ENCODE measurements at regions not wholly inside any gene's neighbourhood (a gene's known extent, or its start where the extent isn't known, plus 50 kb on each side); places are given as distances from the start of the nearest gene placed in this dataset.
"Not testable (repeated sequence)": the region's sequence is repeated elsewhere in the genome, so short reads cannot be mapped to it uniquely, and the experiment has no call there.

- Histone ChIP-seq H3K4me3 (ENCODE audit: low read length in 2 of 2) (no peak overlapping the region), H3K9me3 (ENCODE audit: control insufficient read depth in 1 of 2, low read length in 2 of 2) (no peaks in the 10 kb centered on the region), H3K4me1 (ENCODE audit: insufficient read depth, low read length) (no peaks in the 10 kb centered on the region), H3K36me3 (ENCODE audit: insufficient read depth, low read length) (no peaks in the 10 kb centered on the region), H3K27me3 (ENCODE audit: insufficient read depth, low read length) (no peaks in the 10 kb centered on the region), H3K27ac (ENCODE audit: low read depth, low read length) (no peak overlapping the region)
- no peak for DNase-seq
- intact Hi-C loops (cut with micrococcal nuclease): no loop called here
- no peaks in the 10 kb centered on the region for H3K36me3 Mint-ChIP-seq
- H3K4me3 Mint-ChIP-seq: no peak overlapping the region
- H3K27me3 Mint-ChIP-seq: no peaks in the 10 kb centered on the region
- H3K4me1 Mint-ChIP-seq: peaks cover 0 to 9% (median 1%) of the 10 kb centered on the region in 4 donors
- no peaks in the 10 kb centered on the region for H3K9me3 Mint-ChIP-seq
- POLR2A ChIA-PET (ENCODE audit: partially characterized antibody): no interaction called here
- CTCF ChIA-PET (ENCODE audit: partially characterized antibody): no interaction called here
- H3K27ac Mint-ChIP-seq: no peak overlapping the region
Measured at GRCh38 chr6:14386668-14387067, 269.1 kb downstream of the CD83 start.

DNA sequence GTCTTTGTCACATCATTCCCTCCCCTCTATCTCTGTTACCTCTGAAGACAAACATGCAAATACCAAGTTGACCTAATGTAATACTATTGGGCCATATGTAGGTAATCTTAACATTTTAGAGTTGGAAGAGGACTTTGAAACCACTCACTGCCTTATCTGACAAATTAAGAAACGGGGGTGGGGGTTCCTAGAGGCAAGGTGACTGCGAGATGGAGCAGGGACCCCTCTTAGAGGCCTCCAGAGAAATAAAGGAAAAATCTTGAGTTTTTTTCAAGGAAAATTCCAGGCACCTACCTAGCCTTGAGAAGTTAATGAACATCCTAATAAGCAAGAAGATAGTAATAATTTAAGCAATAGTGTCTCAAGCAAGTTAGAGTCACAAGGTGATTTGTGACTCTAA is 270.8 kb downstream of the CD83 start:
- no peaks in the 10 kb centered on the region for H3K27me3 ChIP-seq (ENCODE audit: insufficient read depth, low read length)
- Mint-ChIP-seq H3K4me1 (no peaks in the 10 kb centered on the region), H3K9me3 (no peaks in the 10 kb centered on the region), H3K27me3 (no peaks in the 10 kb centered on the region), H3K36me3 (no peaks in the 10 kb centered on the region), H3K4me3 (no peak overlapping the region), H3K27ac (no peak overlapping the region)
- POLR2A ChIA-PET (ENCODE audit: partially characterized antibody): no interaction called here
- no peaks in the 10 kb centered on the region for H3K9me3 ChIP-seq (ENCODE audit: control insufficient read depth in 1 of 2, low read length in 2 of 2)
- no peaks in the 10 kb centered on the region for H3K36me3 ChIP-seq (ENCODE audit: insufficient read depth, low read length)
- no peak for DNase-seq
- H3K4me3 ChIP-seq (ENCODE audit: low read length in 2 of 2): no peak overlapping the region
- H3K4me1 ChIP-seq (ENCODE audit: insufficient read depth, low read length): no peaks in the 10 kb centered on the region
- intact Hi-C loops (cut with micrococcal nuclease): no loop called here
- no peak overlapping the region for H3K27ac ChIP-seq (ENCODE audit: low read depth, low read length)
- CTCF ChIA-PET (ENCODE audit: partially characterized antibody): no interaction called here

DNA sequence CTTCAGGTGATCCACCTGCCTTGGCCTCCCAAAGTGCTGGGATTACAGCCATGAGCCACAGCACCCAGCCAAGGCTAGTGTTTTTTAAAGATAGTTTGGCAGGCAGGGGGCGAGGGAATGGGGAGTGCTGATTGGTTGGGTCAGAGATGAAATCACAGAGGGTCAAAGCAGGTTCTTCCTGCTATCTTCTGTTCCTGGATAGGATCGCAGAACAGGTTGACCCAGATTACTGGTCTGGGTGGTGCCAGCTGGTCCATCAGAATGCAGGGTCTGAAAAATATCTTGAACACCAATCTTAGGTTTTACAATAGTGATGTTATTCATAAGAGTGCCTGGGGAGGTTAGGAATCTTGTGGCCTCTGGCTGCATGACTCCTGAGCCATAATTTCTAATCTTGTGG is 272.2 kb downstream of the CD83 start:
- H3K4me3 Mint-ChIP-seq; H3K27ac ChIP-seq (ENCODE audit: low read depth, low read length); H3K9me3 Mint-ChIP-seq; H3K36me3 Mint-ChIP-seq; intact Hi-C loops (cut with micrococcal nuclease); H3K4me3 ChIP-seq (ENCODE audit: low read length in 2 of 2); H3K27me3 Mint-ChIP-seq; H3K27me3 ChIP-seq (ENCODE audit: insufficient read depth, low read length); H3K36me3 ChIP-seq (ENCODE audit: insufficient read depth, low read length); DNase-seq; H3K4me1 Mint-ChIP-seq; H3K27ac Mint-ChIP-seq; POLR2A ChIA-PET (ENCODE audit: partially characterized antibody); CTCF ChIA-PET (ENCODE audit: partially characterized antibody); H3K4me1 ChIP-seq (ENCODE audit: insufficient read depth, low read length); H3K9me3 ChIP-seq (ENCODE audit: control insufficient read depth in 1 of 2, low read length in 2 of 2): not testable (repeated sequence)

GRCh38 chr6:14390805-14391204 is 273.2 kb downstream of the CD83 start:
- Mint-ChIP-seq H3K4me3 (no peak overlapping the region), H3K9me3 (no peaks in the 10 kb centered on the region), H3K27me3 (no peaks in the 10 kb centered on the region), H3K4me1 (no peaks in the 10 kb centered on the region), H3K36me3 (no peaks in the 10 kb centered on the region), H3K27ac (no peak overlapping the region)
- H3K36me3 ChIP-seq (ENCODE audit: insufficient read depth, low read length): no peaks in the 10 kb centered on the region
- CTCF ChIA-PET (ENCODE audit: partially characterized antibody): no interaction called here
- H3K4me1 ChIP-seq (ENCODE audit: insufficient read depth, low read length): no peaks in the 10 kb centered on the region
- POLR2A ChIA-PET (ENCODE audit: partially characterized antibody): no interaction called here
- H3K4me3 ChIP-seq (ENCODE audit: low read length in 2 of 2): no peak overlapping the region
- no peaks in the 10 kb centered on the region for H3K27me3 ChIP-seq (ENCODE audit: insufficient read depth, low read length)
- H3K9me3 ChIP-seq (ENCODE audit: control insufficient read depth in 1 of 2, low read length in 2 of 2): no peaks in the 10 kb centered on the region
- no peak for DNase-seq
- H3K27ac ChIP-seq (ENCODE audit: low read depth, low read length): no peak overlapping the region
- intact Hi-C loops (cut with micrococcal nuclease): no loop called here

- Mint-ChIP-seq H3K4me1 (no peaks in the 10 kb centered on the region), H3K27ac (no peak overlapping the region), H3K9me3 (no peaks in the 10 kb centered on the region), H3K27me3 (peaks cover 0 to 3% of the 10 kb centered on the region in 2 donors), H3K4me3 (no peak overlapping the region), H3K36me3 (no peaks in the 10 kb centered on the region)
- intact Hi-C loops (cut with micrococcal nuclease): no loop called here
- H3K27ac ChIP-seq (ENCODE audit: low read depth, low read length): no peak overlapping the region
- no peaks in the 10 kb centered on the region for H3K27me3 ChIP-seq (ENCODE audit: insufficient read depth, low read length)
- H3K36me3 ChIP-seq (ENCODE audit: insufficient read depth, low read length): no peaks in the 10 kb centered on the region
- ChIA-PET CTCF (ENCODE audit: partially characterized antibody) (no interaction called here), POLR2A (ENCODE audit: partially characterized antibody) (no interaction called here)
- H3K4me1 ChIP-seq (ENCODE audit: insufficient read depth, low read length): no peaks in the 10 kb centered on the region
- no peaks in the 10 kb centered on the region for H3K9me3 ChIP-seq (ENCODE audit: control insufficient read depth in 1 of 2, low read length in 2 of 2)
- no peak overlapping the region for H3K4me3 ChIP-seq (ENCODE audit: low read length in 2 of 2)
- DNase-seq: no peak
Measured at GRCh38 chr6:14393910-14394309, 276.3 kb downstream of the CD83 start.

DNA sequence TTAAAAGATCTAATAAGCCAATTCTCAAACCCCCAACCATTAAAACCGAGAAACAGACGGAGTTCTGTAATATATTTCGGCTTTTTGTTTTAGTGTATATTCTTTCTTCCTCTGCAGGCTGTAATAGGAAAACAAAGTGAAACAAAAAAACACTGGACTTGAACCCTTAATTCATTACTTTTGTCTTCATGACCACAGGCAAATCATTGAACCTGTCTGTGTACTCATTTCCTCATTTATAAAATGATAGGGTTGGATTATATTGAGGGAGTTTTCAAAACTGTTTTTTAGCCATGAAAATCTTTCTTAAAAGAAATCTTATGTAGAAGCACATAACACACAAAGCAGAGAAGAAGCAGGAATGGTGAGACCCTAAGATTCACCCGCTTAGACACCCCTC is 278.8 kb downstream of the CD83 start:
- H3K4me1 Mint-ChIP-seq: no peaks in the 10 kb centered on the region

GRCh38 chr6:14396826-14397517 is 279.4 kb downstream of the CD83 start:
- no peaks in the 10 kb centered on the region for H3K27me3 ChIP-seq (ENCODE audit: insufficient read depth, low read length)
- no peaks in the 10 kb centered on the region for H3K9me3 Mint-ChIP-seq
- no peaks in the 10 kb centered on the region for H3K36me3 Mint-ChIP-seq
- no peaks in the 10 kb centered on the region for H3K9me3 ChIP-seq (ENCODE audit: control insufficient read depth in 1 of 2, low read length in 2 of 2)
- H3K36me3 ChIP-seq (ENCODE audit: insufficient read depth, low read length): no peaks in the 10 kb centered on the region
- H3K27me3 Mint-ChIP-seq: peaks cover 0 to 3% of the 10 kb centered on the region in 2 donors
- no peak overlapping the region for H3K27ac ChIP-seq (ENCODE audit: low read depth, low read length)
- H3K4me1 Mint-ChIP-seq: no peaks in the 10 kb centered on the region
- no peak overlapping the region for H3K4me3 Mint-ChIP-seq
- DNase-seq: no peak
- CTCF ChIA-PET (ENCODE audit: partially characterized antibody): no interaction called here
- H3K4me3 ChIP-seq (ENCODE audit: low read length in 2 of 2): no peak overlapping the region
- H3K27ac Mint-ChIP-seq: no peak overlapping the region
- POLR2A ChIA-PET (ENCODE audit: partially characterized antibody): no interaction called here
- H3K4me1 ChIP-seq (ENCODE audit: insufficient read depth, low read length): no peaks in the 10 kb centered on the region
- intact Hi-C loops (cut with micrococcal nuclease): no loop called here

More for the DNA sequence above, 278.8 kb downstream of the CD83 start:
- no peak overlapping the region for H3K4me3 Mint-ChIP-seq
- Histone ChIP-seq H3K36me3 (ENCODE audit: insufficient read depth, low read length) (no peaks in the 10 kb centered on the region), H3K27ac (ENCODE audit: low read depth, low read length) (no peak overlapping the region), H3K9me3 (ENCODE audit: control insufficient read depth in 1 of 2, low read length in 2 of 2) (no peaks in the 10 kb centered on the region), H3K27me3 (ENCODE audit: insufficient read depth, low read length) (no peaks in the 10 kb centered on the region), H3K4me3 (ENCODE audit: low read length in 2 of 2) (no peak overlapping the region), H3K4me1 (ENCODE audit: insufficient read depth, low read length) (no peaks in the 10 kb centered on the region)
- no peak overlapping the region for H3K27ac Mint-ChIP-seq
- intact Hi-C loops (cut with micrococcal nuclease): no loop called here
- CTCF ChIA-PET (ENCODE audit: partially characterized antibody): no interaction called here
- H3K27me3 Mint-ChIP-seq: peaks cover 0 to 3% of the 10 kb centered on the region in 2 donors
- no peaks in the 10 kb centered on the region for H3K36me3 Mint-ChIP-seq
- no peaks in the 10 kb centered on the region for H3K9me3 Mint-ChIP-seq
- POLR2A ChIA-PET (ENCODE audit: partially characterized antibody): no interaction called here
- no peak for DNase-seq

GRCh38 chr6:14397518-14397901 is 279.9 kb downstream of the CD83 start:
- no peaks in the 10 kb centered on the region for H3K36me3 ChIP-seq (ENCODE audit: insufficient read depth, low read length)
- H3K4me1 ChIP-seq (ENCODE audit: insufficient read depth, low read length): no peaks in the 10 kb centered on the region
- H3K27ac ChIP-seq (ENCODE audit: low read depth, low read length): no peak overlapping the region
- H3K27me3 Mint-ChIP-seq: peaks cover 0 to 3% of the 10 kb centered on the region in 2 donors
- no peak overlapping the region for H3K27ac Mint-ChIP-seq
- no peak overlapping the region for H3K4me3 ChIP-seq (ENCODE audit: low read length in 2 of 2)
- POLR2A ChIA-PET (ENCODE audit: partially characterized antibody): no interaction called here
- no peaks in the 10 kb centered on the region for H3K9me3 ChIP-seq (ENCODE audit: control insufficient read depth in 1 of 2, low read length in 2 of 2)
- H3K36me3 Mint-ChIP-seq: no peaks in the 10 kb centered on the region
- no peaks in the 10 kb centered on the region for H3K4me1 Mint-ChIP-seq
- H3K27me3 ChIP-seq (ENCODE audit: insufficient read depth, low read length): no peaks in the 10 kb centered on the region
- H3K4me3 Mint-ChIP-seq: no peak overlapping the region
- CTCF ChIA-PET (ENCODE audit: partially characterized antibody): no interaction called here
- intact Hi-C loops (cut with micrococcal nuclease): no loop called here
- DNase-seq: no peak
- no peaks in the 10 kb centered on the region for H3K9me3 Mint-ChIP-seq
